ENCODE measurements at regions not wholly inside any gene's neighbourhood (a gene's known extent, or its start where the extent isn't known, plus 50 kb on each side); places are given as distances from the start of the nearest gene placed in this dataset.

- Mint-ChIP-seq H3K4me1 (ENCODE audit: low read depth) (no peaks in the 10 kb centered on the region), H3K36me3 (ENCODE audit: low read depth) (no peaks in the 10 kb centered on the region), H3K27ac (ENCODE audit: unreplicated experiment) (no peak overlapping the region), H3K9me3 (ENCODE audit: low read depth) (no peaks in the 10 kb centered on the region), H3K27me3 (ENCODE audit: low read depth) (peaks cover 6% of the 10 kb centered on the region), H3K4me3 (ENCODE audit: unreplicated experiment) (no peak overlapping the region)
- TF ChIP-seq CTCF (IDR thresholded peaks at IDR 0.05), result no peak
- no peak for DNase-seq (ENCODE audit: low spot score)
Measured at GRCh38 chr12:78712834-78713481, 151.6 kb upstream of the SYT1 start.

GRCh38 chr12:78719721-78720120 is 144.9 kb upstream of the SYT1 start:
- no peak for TF ChIP-seq CTCF (IDR thresholded peaks at IDR 0.05)
- Mint-ChIP-seq H3K27ac (ENCODE audit: unreplicated experiment) (no peak overlapping the region), H3K27me3 (ENCODE audit: low read depth) (peaks cover 9% of the 10 kb centered on the region), H3K4me1 (ENCODE audit: low read depth) (no peaks in the 10 kb centered on the region), H3K9me3 (ENCODE audit: low read depth) (no peaks in the 10 kb centered on the region), H3K36me3 (ENCODE audit: low read depth) (no peaks in the 10 kb centered on the region), H3K4me3 (ENCODE audit: unreplicated experiment) (no peak overlapping the region)
- DNase-seq (ENCODE audit: low spot score), result no peak

GRCh38 chr12:78721906-78722305 is 142.7 kb upstream of the SYT1 start:
- H3K4me3 Mint-ChIP-seq (ENCODE audit: unreplicated experiment), result no peak overlapping the region
- H3K27me3 Mint-ChIP-seq (ENCODE audit: low read depth), result peaks cover 9% of the 10 kb centered on the region
- no peaks in the 10 kb centered on the region for H3K4me1 Mint-ChIP-seq (ENCODE audit: low read depth)
- no peaks in the 10 kb centered on the region for H3K36me3 Mint-ChIP-seq (ENCODE audit: low read depth)
- TF ChIP-seq CTCF (IDR thresholded peaks at IDR 0.05), result no peak
- no peak overlapping the region for H3K27ac Mint-ChIP-seq (ENCODE audit: unreplicated experiment)
- DNase-seq (ENCODE audit: low spot score), result no peak
- H3K9me3 Mint-ChIP-seq (ENCODE audit: low read depth), result no peaks in the 10 kb centered on the region

- Mint-ChIP-seq H3K4me3 (ENCODE audit: unreplicated experiment) (no peak overlapping the region), H3K4me1 (ENCODE audit: low read depth) (no peaks in the 10 kb centered on the region), H3K27ac (ENCODE audit: unreplicated experiment) (no peak overlapping the region), H3K27me3 (ENCODE audit: low read depth) (peaks cover 5% of the 10 kb centered on the region), H3K36me3 (ENCODE audit: low read depth) (no peaks in the 10 kb centered on the region), H3K9me3 (ENCODE audit: low read depth) (no peaks in the 10 kb centered on the region)
- no peak for DNase-seq (ENCODE audit: low spot score)
- no peak for TF ChIP-seq CTCF (IDR thresholded peaks at IDR 0.05)
Measured at GRCh38 chr12:78725033-78725432, 139.5 kb upstream of the SYT1 start.

- TF ChIP-seq CTCF (IDR thresholded peaks at IDR 0.05), result no peak
Measured at GRCh38 chr12:78725951-78726580, 138.5 kb upstream of the SYT1 start.

More at GRCh38 chr12:78725951-78726580, 138.5 kb upstream of the SYT1 start:
- Mint-ChIP-seq H3K27ac (ENCODE audit: unreplicated experiment) (no peak overlapping the region), H3K36me3 (ENCODE audit: low read depth) (no peaks in the 10 kb centered on the region), H3K27me3 (ENCODE audit: low read depth) (peaks cover 5% of the 10 kb centered on the region), H3K4me1 (ENCODE audit: low read depth) (no peaks in the 10 kb centered on the region), H3K9me3 (ENCODE audit: low read depth) (no peaks in the 10 kb centered on the region), H3K4me3 (ENCODE audit: unreplicated experiment) (no peak overlapping the region)
- DNase-seq (ENCODE audit: low spot score), result no peak

Measured in chondrocyte (in vitro differentiated cells).